ENCODE measurements at regions not wholly inside any gene's neighbourhood (a gene's known extent, or its start where the extent isn't known, plus 50 kb on each side); places are given as distances from the start of the nearest gene placed in this dataset.

DNA sequence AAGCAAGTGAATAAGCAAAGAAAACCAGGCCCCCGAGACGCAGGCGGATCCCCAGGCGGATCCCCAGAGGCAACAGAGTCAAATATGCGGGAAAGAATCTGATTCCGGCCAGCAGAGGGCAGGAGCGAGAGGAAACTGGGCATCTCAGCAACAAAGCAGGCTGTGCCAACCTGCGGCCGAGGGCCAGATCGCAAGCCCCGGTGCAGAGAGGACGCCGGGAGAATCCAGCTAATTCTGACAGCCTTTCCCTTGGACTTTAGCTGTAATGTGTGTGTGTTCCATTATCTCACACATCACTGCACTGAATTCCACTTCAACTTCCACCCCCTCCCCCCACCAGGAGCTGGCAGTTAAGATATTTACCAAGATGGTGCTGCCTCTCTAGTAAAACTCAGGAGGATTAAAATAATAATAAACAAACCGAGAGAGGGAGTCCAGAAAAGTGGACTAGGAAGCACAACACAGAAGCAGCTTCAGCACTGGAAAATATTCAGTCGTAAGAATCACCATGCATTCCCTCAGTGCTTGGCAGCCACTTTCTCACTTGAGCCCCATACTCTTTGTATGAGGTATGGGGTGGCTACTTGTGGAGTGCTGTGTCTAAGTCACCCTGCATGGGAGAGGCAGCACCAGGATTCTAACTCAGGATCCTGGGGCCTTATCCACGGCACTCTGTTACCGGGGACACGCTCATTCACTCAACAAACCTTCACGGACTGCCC, 66.2 kb upstream of the SNX9 start:
- DNase-seq (ENCODE audit: low spot score), result peak; percentile 92

- DNase-seq (ENCODE audit: low spot score), result no peak
Measured at GRCh38 chr6:157757430-157758403, 65.3 kb upstream of the SNX9 start.

DNA sequence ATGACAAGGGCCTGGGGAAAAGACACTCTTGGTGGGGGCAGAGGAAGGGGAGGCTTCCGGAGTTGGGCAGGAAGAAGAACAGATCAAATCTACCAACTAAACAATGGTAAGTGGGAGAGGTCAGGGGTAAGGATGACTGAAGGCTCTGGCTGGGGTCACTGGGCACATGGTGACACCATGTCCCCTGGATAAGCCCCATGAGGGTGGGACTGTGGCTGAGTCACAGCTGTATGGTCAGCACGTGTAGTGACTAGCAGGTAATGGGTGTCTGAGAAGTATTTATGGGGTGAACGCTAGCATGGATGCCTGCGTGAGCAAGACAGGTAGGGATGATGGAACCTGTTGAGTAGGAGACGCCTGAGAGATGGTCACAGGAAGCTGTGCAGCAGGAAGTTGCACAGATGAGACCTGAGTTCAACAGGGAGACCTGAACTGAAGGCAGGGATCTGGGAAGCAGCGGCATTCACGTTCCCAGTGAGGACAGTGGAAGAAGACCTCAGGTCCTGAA, 64.5 kb upstream of the SNX9 start:
- no peak for DNase-seq (ENCODE audit: low spot score)

DNA sequence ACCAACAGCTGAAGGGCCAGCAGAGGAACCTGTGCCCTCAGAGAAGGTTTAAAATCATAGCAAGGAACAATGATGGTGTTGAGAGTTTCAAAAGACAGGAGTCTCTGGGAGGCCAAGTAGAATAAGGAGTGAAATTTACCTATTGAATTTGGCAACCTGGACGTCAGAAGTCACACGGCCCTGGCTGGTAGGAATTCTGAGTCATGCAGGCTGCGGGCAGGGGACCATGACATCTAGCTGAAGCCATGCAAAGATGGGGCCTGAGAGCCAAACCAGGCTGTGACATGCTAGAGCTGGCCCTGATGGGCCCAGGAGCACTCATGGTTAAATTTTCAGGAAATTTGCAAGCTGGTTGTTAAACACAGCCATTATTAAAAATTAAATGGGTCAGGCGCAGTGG, 64.0 kb upstream of the SNX9 start:
- DNase-seq (ENCODE audit: low spot score), result no peak

DNA sequence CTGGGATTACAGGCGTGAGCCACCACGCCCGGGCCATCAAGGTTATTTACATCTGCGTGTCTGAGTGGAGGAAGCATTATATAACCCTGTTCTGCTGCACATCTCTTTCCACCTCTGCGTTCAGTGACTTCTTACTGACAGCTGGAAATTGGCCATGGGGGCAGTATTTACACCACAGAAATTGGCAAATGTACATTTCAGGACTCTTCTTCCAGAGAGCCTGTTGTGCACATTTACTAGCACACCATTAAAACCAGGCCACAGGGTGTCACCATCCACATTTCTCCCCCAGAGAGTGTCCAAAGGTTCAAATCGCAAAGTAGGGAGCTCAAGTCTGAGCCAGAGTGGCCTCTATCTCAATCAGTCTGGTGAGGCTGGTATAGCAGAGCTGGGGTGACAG, 62.9 kb upstream of the SNX9 start:
- DNase-seq (ENCODE audit: low spot score), result no peak

DNA sequence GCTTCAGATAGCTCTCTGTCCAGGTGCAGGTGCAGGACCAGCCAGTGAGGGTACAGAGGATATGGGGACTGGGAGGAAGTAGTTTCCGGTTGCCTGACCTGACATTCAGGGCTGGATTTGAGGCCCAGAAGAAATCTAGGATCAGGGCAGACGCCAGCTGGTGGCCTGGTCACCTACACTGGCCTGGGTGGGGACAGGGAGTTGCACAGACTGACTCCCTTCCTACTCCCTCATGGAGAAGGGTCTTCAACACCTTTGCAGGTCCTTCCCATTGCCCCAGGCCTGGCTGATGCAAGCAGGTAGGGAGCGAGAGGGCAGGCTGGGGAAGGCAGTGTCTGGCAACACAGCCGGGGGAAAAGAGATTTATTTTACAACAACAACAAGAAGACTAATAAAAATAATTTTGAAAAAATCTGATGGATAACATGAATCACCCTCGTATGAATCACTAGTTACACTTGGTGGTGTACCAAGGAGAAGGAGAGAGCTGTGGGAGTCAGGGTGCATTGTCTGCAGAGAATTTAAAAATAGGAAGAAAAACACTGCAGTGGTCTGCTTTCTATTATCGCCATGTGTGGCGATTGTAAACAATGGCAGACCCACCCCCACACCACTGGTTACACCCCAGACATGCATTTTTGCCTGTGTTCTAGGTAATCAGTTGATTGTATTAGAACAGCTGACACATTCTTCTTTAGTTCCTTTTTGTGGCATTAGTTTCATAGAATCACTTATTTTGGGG, 62.3 kb upstream of the SNX9 start:
- no peak for DNase-seq (ENCODE audit: low spot score)

- DNase-seq (ENCODE audit: low spot score), result no peak
Measured at GRCh38 chr6:157761331-157761921, 61.6 kb upstream of the SNX9 start.

- no peak for DNase-seq (ENCODE audit: low spot score)
Measured at GRCh38 chr6:157761926-157762325, 61.1 kb upstream of the SNX9 start.

DNA sequence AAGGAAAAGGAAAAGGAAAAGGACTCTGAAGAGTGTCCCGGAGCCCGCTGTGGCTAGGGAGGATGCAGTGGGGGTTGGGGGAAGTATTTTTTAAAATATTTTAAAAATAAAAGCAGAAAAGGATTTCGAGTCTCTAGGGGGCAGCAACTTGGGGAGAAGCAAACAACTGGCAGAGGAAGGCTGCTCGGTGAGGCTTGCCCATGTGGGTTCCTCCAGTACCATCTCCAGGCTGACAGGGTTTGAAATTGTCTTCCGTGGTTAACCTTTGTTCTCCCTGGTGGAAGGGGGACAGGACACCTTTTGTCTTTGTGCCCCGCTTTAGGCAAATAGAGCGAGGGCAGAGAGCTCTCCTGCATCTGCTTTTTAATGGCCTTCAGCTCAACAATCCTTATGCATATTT, 60.4 kb upstream of the SNX9 start:
- no peak for DNase-seq (ENCODE audit: low spot score)

DNA sequence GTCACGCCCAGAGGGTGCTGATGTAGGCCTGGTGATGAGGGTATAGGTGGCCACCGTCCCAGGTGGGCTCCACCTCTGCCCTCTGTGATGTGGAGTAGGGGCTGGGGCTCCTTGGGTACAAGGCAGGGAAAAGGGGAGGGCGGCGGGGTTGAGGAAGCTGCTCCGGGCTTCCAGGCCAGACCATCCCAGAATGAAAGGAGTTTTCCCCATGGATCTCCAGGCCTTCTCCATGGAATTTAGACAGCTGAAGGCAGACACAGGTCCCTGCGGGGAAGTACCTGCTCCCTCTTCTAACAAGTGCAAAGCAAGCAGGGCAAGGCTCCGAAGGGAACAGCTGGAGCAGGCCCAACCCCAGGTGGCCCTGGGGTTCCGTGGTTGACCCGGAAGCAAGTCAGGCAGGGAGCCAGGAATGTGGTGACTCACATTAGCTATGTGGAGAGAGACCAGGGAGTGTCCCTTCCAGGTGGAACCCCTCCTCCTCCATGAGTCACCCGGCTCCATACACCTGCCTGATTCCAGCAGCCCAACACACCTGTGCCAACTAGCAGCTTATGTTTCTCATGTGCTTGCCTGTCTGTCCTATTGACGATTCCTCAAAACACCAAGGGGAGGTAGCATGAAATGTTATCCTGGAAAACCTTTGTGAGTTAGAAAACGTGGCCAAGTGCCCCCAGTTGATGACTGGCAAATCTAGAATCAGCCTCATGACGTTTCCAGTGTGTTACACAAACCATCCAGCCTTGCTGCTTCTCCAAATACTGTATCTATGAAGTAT, 59.7 kb upstream of the SNX9 start:
- DNase-seq (ENCODE audit: low spot score), result no peak

DNA sequence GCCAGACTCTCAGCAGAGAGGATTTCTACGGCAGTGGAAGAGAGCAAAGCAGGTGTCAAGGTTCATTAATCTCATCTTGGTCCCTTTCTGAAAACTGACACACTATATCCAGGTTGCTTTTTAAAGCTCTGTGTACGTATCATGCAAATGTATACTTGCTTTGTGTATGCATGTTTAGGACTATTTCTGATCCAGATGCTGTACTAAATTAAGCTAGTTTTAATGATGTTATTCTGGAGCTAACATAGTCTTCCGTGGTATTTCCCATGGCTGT, 59.2 kb upstream of the SNX9 start:
- no peak for DNase-seq (ENCODE audit: low spot score)

- DNase-seq (ENCODE audit: low spot score), result peak; percentile 86
Measured at GRCh38 chr6:157764178-157765068, 58.6 kb upstream of the SNX9 start.

DNA sequence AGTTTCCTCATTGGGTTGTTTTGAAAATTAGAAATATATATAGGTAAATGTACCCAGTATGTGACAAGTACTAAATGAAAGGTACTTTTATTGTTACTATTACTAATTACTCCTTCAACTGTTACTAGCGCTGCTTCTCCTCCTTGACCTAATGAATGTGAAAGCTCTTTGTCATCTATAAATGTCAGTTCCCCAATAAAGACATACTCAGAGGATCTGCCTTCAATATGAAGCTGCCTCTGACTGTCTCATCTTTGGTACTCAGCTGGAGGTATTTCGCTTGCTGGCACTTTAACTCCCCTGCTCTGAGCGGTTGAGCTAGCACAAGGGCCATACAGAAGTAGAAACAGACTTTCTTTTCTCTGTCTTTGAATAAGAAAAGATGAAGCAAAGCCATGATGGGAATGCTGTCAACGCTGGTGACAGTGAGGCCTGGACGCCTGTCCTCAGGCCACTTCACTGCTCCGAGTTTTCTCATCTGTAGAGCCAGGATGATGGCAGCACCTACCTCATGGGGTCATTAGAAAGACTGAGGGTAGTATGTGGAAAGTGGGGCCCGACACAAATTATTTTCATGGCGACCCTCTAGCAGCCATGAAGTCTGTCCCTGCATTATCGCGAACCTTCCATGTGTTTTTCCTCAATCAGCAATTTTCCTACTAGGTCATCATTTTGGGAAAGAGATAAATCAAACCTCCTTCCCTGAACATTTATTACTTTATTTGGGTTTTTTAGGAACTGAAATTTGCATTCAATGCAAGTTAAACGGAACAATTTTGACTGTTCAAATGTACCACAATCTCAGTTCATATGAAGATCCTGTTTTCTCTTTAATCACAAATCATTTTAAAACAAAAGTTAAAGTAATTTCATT, 55.9 kb upstream of the SNX9 start:
- no peak for DNase-seq (ENCODE audit: low spot score)

GRCh38 chr6:157767775-157768156, 55.3 kb upstream of the SNX9 start:
- no peak for DNase-seq (ENCODE audit: low spot score)

DNA sequence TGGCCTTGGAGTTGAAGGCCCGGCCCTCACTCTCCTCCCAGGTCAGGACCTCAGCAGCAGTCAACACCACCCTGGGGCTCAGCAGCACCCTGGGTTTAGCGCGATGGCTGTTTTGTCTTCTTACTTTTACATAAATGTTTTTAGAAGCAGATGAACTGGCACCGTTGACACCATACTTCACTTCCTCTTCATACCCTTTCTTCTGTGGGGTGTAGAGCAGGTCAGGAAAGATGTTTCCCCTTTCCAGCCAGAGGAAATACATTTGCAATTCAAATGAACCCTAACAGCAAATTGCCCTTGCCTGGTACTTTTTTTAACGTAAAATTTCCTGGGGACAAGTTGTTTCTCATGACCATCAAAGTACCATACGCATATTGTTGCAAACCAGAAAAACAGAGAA, 54.7 kb upstream of the SNX9 start:
- DNase-seq (ENCODE audit: low spot score), result no peak

DNA sequence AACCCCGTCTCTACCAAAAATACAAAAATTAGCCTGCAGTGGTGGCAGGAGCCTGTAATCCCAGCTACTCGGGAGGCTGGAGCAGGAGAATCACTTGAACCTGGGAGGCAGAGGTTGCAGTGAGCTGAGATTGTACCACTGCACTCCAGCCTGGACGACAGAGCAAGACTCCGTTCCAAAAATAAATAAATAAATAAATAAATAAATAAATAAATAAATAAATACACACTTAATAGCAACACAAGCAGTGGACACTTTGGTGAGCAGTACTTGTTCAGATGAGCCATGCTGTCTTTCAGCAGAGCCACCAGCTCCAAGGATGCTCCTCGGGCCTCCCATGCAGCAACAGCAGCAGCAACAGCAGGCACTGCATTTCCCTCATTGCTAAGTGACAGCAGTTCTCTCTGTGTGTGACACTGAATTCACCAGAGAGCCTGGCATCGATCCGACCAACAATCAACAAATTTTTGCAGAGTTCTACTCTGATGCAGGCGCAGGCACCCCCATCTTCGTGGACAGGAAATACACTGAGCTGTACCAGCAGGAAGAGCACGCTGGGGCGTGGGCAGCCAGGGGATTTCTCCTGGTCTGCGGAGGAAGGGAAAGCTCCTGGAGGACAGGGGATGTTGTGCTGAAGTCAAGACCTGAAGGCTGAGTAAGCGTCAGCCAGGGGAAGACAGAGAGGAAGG, 54.0 kb upstream of the SNX9 start:
- DNase-seq (ENCODE audit: low spot score), result no peak

GRCh38 chr6:157769776-157770426, 53.1 kb upstream of the SNX9 start:
- DNase-seq (ENCODE audit: low spot score), result no peak

DNA sequence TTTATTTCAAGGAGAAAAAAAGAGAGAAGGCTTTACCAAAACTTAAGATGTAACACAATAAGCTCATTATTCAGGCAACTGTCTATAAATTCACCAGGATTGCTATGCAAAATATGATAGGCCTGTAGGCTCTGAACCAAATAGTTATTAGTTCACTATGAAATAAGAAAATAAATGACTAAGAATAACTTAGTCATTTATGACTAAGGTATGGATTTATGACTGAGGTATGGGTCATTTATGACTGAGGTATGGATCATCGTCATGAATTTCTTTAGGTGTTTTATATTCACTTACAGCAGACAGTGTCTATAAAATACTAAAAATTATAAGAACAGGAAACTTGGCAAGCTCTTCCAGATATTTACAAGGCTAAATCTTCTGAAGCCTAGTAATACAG, 52.1 kb upstream of the SNX9 start:
- DNase-seq (ENCODE audit: low spot score), result no peak
